GM12878 (cell line): ENCODE measurements at regions not wholly inside any gene's neighbourhood (a gene's known extent, or its start where the extent isn't known, plus 50 kb on each side); places are given as distances from the start of the nearest gene placed in this dataset.
A peak's percentile ranks its signal among the peaks of the same experiment; 100 is the strongest.

Experiments used
- ATF2 ChIP-seq: IDR thresholded peaks from 2 replicates; pipeline ENCODE4 v1.6.1; 2012; ENCODE audit warnings: low read length, inconsistent platforms
- CBX3 ChIP-seq: fragments of 200-600 bp; sonication (generic); IDR thresholded peaks from 2 replicates; pipeline ENCODE4 v1.6.1; 2016; ENCODE audit warnings: low read depth, borderline replicate concordance
- CEBPB ChIP-seq, 2 experiments: fragments of 150-350 bp in 1 of 2; IDR thresholded peaks; 2 replicates each; pipeline ENCODE4 v1.6.1; 2012 to 2014; ENCODE audit warnings: low read depth in 2 of 2, low read length in 2 of 2, borderline replicate concordance in 1 of 2, inconsistent platforms in 1 of 2
- FOXK2 ChIP-seq: fragments of 450-650 bp; IDR thresholded peaks from 2 replicates; pipeline ENCODE4 v1.6.1; 2017; ENCODE audit warnings: mild to moderate bottlenecking, moderate library complexity
- IRF4 ChIP-seq: IDR thresholded peaks from 2 replicates; pipeline ENCODE4 v1.6.1; 2011; ENCODE audit warnings: low read depth, low read length
- MXI1 ChIP-seq: fragments of 150-350 bp; IDR thresholded peaks from 2 replicates; pipeline ENCODE4 v1.6.1; 2011; ENCODE audit warnings: low read depth, mild to moderate bottlenecking, inconsistent platforms, low read length, improper control_type of control experiment
- MYB ChIP-seq: fragments of 150-350 bp; IDR thresholded peaks from 2 replicates; pipeline ENCODE4 v1.6.1; 2014; ENCODE audit warnings: mild to moderate bottlenecking, low read depth, low read length, borderline replicate concordance
- NFYB ChIP-seq: IDR thresholded peaks from 2 replicates; pipeline ENCODE4 v1.6.1; 2011; ENCODE audit warnings: low read depth, mild to moderate bottlenecking, low read length, improper control_type of control experiment, moderate library complexity; ENCODE audit not compliant: insufficient read depth
- PAX8 ChIP-seq: fragments of 450-650 bp; IDR thresholded peaks from 2 replicates; pipeline ENCODE4 v1.6.1; 2017; ENCODE audit warnings: mild to moderate bottlenecking, moderate library complexity
- PML ChIP-seq: IDR thresholded peaks from 2 replicates; pipeline ENCODE4 v1.6.1; 2012; ENCODE audit warnings: low read length, inconsistent platforms
- TAF1 ChIP-seq: IDR thresholded peaks from 2 replicates; pipeline ENCODE4 v1.6.1; 2011; ENCODE audit warnings: mild to moderate bottlenecking, low read depth, low read length, borderline replicate concordance
- ZBTB4 ChIP-seq: fragments of 450-650 bp; formaldehyde crosslinking; IDR thresholded peaks from 2 replicates; pipeline ENCODE4 v1.4.0; 2022; ENCODE audit warnings: mild to moderate bottlenecking, moderate library complexity
- TF ChIP-seq, protein P1 (sequence below): fragments of 450-650 bp; IDR thresholded peaks from 2 replicates; pipeline ENCODE4 v1.6.1; 2016; ENCODE audit warnings: mild to moderate bottlenecking, moderate library complexity, borderline replicate concordance
- TF ChIP-seq, protein P2 (sequence below): fragments of 450-650 bp; IDR thresholded peaks from 2 replicates; pipeline ENCODE4 v1.6.1; 2017; ENCODE audit warnings: mild to moderate bottlenecking, moderate library complexity

DNA sequence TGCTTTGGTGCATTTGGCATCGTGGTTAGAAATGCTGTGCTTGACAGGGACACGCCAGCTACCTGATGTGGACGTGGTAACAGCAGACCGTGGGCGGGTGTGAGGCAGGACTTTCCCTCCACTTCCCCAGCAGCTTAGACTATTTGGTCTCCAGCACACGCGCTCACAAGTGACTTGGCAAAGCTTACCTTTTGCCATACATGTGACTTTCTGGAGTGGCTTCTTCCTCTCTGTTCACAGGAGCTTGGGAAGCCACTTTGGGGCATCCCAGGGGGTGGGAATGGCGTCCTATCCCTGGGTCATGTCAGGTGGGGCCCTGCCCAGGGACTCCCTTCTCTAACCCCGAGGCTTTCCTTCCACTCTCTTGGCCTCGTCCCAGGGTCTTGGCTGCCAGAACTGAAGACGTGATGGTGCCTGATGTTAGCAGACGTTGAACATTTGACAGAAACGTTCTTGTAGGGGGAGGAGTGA is 228.7 kb upstream of the KLF6 start (continued):
- TF ChIP-seq, protein P1, sequence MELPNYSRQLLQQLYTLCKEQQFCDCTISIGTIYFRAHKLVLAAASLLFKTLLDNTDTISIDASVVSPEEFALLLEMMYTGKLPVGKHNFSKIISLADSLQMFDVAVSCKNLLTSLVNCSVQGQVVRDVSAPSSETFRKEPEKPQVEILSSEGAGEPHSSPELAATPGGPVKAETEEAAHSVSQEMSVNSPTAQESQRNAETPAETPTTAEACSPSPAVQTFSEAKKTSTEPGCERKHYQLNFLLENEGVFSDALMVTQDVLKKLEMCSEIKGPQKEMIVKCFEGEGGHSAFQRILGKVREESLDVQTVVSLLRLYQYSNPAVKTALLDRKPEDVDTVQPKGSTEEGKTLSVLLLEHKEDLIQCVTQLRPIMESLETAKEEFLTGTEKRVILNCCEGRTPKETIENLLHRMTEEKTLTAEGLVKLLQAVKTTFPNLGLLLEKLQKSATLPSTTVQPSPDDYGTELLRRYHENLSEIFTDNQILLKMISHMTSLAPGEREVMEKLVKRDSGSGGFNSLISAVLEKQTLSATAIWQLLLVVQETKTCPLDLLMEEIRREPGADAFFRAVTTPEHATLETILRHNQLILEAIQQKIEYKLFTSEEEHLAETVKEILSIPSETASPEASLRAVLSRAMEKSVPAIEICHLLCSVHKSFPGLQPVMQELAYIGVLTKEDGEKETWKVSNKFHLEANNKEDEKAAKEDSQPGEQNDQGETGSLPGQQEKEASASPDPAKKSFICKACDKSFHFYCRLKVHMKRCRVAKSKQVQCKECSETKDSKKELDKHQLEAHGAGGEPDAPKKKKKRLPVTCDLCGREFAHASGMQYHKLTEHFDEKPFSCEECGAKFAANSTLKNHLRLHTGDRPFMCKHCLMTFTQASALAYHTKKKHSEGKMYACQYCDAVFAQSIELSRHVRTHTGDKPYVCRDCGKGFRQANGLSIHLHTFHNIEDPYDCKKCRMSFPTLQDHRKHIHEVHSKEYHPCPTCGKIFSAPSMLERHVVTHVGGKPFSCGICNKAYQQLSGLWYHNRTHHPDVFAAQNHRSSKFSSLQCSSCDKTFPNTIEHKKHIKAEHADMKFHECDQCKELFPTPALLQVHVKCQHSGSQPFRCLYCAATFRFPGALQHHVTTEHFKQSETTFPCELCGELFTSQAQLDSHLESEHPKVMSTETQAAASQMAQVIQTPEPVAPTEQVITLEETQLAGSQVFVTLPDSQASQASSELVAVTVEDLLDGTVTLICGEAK: no peak
- TF ChIP-seq, protein P2, sequence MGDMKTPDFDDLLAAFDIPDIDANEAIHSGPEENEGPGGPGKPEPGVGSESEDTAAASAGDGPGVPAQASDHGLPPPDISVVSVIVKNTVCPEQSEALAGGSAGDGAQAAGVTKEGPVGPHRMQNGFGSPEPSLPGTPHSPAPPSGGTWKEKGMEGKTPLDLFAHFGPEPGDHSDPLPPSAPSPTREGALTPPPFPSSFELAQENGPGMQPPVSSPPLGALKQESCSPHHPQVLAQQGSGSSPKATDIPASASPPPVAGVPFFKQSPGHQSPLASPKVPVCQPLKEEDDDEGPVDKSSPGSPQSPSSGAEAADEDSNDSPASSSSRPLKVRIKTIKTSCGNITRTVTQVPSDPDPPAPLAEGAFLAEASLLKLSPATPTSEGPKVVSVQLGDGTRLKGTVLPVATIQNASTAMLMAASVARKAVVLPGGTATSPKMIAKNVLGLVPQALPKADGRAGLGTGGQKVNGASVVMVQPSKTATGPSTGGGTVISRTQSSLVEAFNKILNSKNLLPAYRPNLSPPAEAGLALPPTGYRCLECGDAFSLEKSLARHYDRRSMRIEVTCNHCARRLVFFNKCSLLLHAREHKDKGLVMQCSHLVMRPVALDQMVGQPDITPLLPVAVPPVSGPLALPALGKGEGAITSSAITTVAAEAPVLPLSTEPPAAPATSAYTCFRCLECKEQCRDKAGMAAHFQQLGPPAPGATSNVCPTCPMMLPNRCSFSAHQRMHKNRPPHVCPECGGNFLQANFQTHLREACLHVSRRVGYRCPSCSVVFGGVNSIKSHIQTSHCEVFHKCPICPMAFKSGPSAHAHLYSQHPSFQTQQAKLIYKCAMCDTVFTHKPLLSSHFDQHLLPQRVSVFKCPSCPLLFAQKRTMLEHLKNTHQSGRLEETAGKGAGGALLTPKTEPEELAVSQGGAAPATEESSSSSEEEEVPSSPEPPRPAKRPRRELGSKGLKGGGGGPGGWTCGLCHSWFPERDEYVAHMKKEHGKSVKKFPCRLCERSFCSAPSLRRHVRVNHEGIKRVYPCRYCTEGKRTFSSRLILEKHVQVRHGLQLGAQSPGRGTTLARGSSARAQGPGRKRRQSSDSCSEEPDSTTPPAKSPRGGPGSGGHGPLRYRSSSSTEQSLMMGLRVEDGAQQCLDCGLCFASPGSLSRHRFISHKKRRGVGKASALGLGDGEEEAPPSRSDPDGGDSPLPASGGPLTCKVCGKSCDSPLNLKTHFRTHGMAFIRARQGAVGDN: peak; percentile 86
- TF ChIP-seq TAF1 (no peak), CBX3 (no peak), MXI1 (peak; percentile 46; the same call in 1 of the 2 replicates), ATF2 (no peak), IRF4 (no peak), CEBPB (IDR thresholded peaks at IDR 0.05; ENCODE audit: borderline replicate concordance in 1 of 2, low read depth in 2 of 2, low read length in 2 of 2) (no peak), PML (no peak), ZBTB4 (CRISPR knock-in tag) (no peak), NFYB (no peak), PAX8 (no peak), FOXK2 (no peak), MYB (no peak)
